ENCODE measurements at regions not wholly inside any gene's neighbourhood (a gene's known extent, or its start where the extent isn't known, plus 50 kb on each side); places are given as distances from the start of the nearest gene placed in this dataset.

GRCh38 chr6:106899697-106900096, 74.8 kb downstream of the CD24 start:
- TF ChIP-seq YY1 (IDR thresholded peaks at IDR 0.05; ENCODE audit: low read depth) (no peak), TCF12 (IDR thresholded peaks at IDR 0.05; ENCODE audit: low read depth) (no peak), EP300 (IDR thresholded peaks at IDR 0.05; ENCODE audit: borderline replicate concordance) (no peak), TEAD4 (IDR thresholded peaks at IDR 0.05) (no peak), CREB1 (IDR thresholded peaks at IDR 0.05; ENCODE audit: low read depth) (no peak), RAD21 (IDR thresholded peaks at IDR 0.05; ENCODE audit: low read depth) (no peak), REST (IDR thresholded peaks at IDR 0.05; ENCODE audit: low read depth) (no peak), NFIC (IDR thresholded peaks at IDR 0.05) (no peak), USF1 (IDR thresholded peaks at IDR 0.05) (no peak), MAX (IDR thresholded peaks at IDR 0.05) (no peak), CEBPB (IDR thresholded peaks at IDR 0.05) (no peak), TAF1 (IDR thresholded peaks at IDR 0.05; ENCODE audit: low read depth) (no peak), EGR1 (IDR thresholded peaks at IDR 0.05) (no peak)

Data from Ishikawa (cell line).